ENCODE measurements at regions not wholly inside any gene's neighbourhood (a gene's known extent, or its start where the extent isn't known, plus 50 kb on each side); places are given as distances from the start of the nearest gene placed in this dataset.

DNA sequence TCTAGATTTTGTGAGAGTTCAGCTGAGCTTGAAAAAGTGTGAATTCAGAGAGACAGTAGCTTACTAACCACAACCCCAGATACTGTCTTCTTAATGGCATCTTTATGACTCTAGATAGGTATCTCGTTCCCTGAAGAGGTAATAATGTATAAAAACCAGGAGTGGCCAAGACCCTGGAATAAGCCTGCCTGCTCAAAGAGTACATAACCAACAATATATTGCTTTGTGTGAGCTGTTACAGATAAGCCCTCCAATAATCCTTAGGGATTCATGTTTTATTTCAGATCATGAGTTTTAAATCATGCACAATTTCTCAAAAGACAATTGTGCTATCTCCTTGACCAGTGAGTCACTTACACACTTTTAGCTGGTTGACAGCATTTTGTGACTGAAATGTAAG lies 327.8 kb upstream of the ADGRB3 start:
- no peak for DNase-seq (ENCODE audit: low spot score)
- no peak overlapping the region for H3K4me3 ChIP-seq
- H3K27ac ChIP-seq = no peak overlapping the region
- H3K36me3 ChIP-seq = no peaks in the 10 kb centered on the region
- 19% methylated on average over 1 of the region's 1 CpG for WGBS
- no peaks in the 10 kb centered on the region for H3K9me3 ChIP-seq
- TF ChIP-seq POLR2A (IDR thresholded peaks at IDR 0.05) (no peak), POLR2AphosphoS5 (IDR thresholded peaks at IDR 0.05) (no peak)
- intact Hi-C loops (cut with DNase I) = no loop called here
- H3K4me1 ChIP-seq (replicated peaks) = no peaks in the 10 kb centered on the region
- H3K27me3 ChIP-seq (replicated peaks; ENCODE audit: insufficient read depth) = no peaks in the 10 kb centered on the region

- Histone ChIP-seq H3K4me3 (no peak overlapping the region), H3K27me3 (replicated peaks; ENCODE audit: insufficient read depth) (no peaks in the 10 kb centered on the region), H3K9me3 (no peaks in the 10 kb centered on the region), H3K27ac (no peak overlapping the region), H3K36me3 (no peaks in the 10 kb centered on the region), H3K4me1 (replicated peaks) (no peaks in the 10 kb centered on the region)
- TF ChIP-seq POLR2A (IDR thresholded peaks at IDR 0.05) (no peak), POLR2AphosphoS5 (IDR thresholded peaks at IDR 0.05) (no peak), CTCF (IDR thresholded peaks at IDR 0.05) (no peak)
- DNase-seq (ENCODE audit: low spot score) = no peak
- intact Hi-C loops (cut with DNase I) = no loop called here
Measured at GRCh38 chr6:68296126-68296525, 339.0 kb upstream of the ADGRB3 start.

DNA sequence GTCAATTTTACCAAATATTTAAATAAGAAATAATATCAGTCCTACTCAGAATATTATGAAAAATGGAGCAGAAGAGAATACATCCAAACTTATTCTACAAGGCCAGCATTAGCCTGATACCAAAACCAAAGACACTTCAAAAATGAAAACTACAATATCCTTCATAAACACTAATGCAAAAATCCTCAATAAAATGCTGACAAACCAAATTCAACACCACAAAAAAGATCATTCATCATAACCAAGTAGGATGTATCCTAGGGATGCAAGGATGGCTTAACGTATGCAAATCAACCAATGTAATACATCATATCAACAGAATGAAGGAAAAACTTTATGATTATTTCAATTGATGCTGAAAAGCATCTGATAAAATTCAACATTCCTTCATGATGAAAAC lies 352.4 kb upstream of the ADGRB3 start:
- Histone ChIP-seq H3K9me3 (no peaks in the 10 kb centered on the region), H3K27ac (no peak overlapping the region), H3K36me3 (no peaks in the 10 kb centered on the region), H3K4me3 (no peak overlapping the region), H3K27me3 (replicated peaks; ENCODE audit: insufficient read depth) (no peaks in the 10 kb centered on the region), H3K4me1 (replicated peaks) (no peaks in the 10 kb centered on the region)
- 74% methylated on average over 1 of the region's 1 CpG for WGBS
- TF ChIP-seq CTCF (IDR thresholded peaks at IDR 0.05) (no peak), POLR2AphosphoS5 (IDR thresholded peaks at IDR 0.05) (no peak), POLR2A (IDR thresholded peaks at IDR 0.05) (no peak)
- intact Hi-C loops (cut with DNase I) = no loop called here
- no peak for DNase-seq (ENCODE audit: low spot score)

- 96% methylated on average over 3 of the region's 3 CpGs for WGBS
- DNase-seq (ENCODE audit: low spot score) = no peak
- Histone ChIP-seq H3K4me3 (no peak overlapping the region), H3K27ac (no peak overlapping the region), H3K36me3 (no peaks in the 10 kb centered on the region), H3K9me3 (no peaks in the 10 kb centered on the region), H3K27me3 (replicated peaks; ENCODE audit: insufficient read depth) (no peaks in the 10 kb centered on the region), H3K4me1 (replicated peaks) (no peaks in the 10 kb centered on the region)
- TF ChIP-seq CTCF (IDR thresholded peaks at IDR 0.05) (no peak), POLR2A (IDR thresholded peaks at IDR 0.05) (no peak), POLR2AphosphoS5 (IDR thresholded peaks at IDR 0.05) (no peak)
- intact Hi-C loops (cut with DNase I) = no loop called here
Measured at GRCh38 chr6:68279793-68280557, 355.1 kb upstream of the ADGRB3 start.

DNA sequence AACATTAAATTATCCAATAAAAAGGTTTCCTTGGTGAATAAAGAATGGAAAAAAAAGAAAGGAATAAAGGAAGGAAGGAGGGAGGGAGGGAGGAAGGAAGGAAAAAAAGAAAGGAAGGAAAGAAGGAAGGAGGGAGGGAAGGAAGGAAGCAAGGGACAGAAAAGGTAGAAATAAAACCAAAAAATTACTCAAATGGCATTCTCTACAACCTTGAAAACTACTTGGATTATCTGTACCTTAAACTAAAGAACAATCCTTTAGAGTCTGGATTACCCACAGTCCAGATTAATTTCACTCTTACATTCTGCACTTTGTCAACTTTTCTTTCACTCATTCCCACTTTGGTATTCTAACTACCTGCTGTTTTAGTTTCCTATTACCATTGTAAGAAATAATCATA lies 361.8 kb upstream of the ADGRB3 start:
- intact Hi-C loops (cut with DNase I) = no loop called here
- no peaks in the 10 kb centered on the region for H3K4me1 ChIP-seq (replicated peaks)

More for the DNA sequence above, 361.8 kb upstream of the ADGRB3 start:
- Histone ChIP-seq H3K36me3 (no peaks in the 10 kb centered on the region), H3K9me3 (no peaks in the 10 kb centered on the region), H3K27me3 (replicated peaks; ENCODE audit: insufficient read depth) (no peaks in the 10 kb centered on the region), H3K4me3 (no peak overlapping the region), H3K27ac (no peak overlapping the region)
- TF ChIP-seq POLR2AphosphoS5 (IDR thresholded peaks at IDR 0.05) = no peak
- TF ChIP-seq CTCF (IDR thresholded peaks at IDR 0.05) = no peak
- TF ChIP-seq POLR2A (IDR thresholded peaks at IDR 0.05) = no peak
- DNase-seq (ENCODE audit: low spot score) = no peak

Measured in prostate gland (tissue), 2 donors.